NOMO-1 treated with dmso at 0.1 percent for 144 hours (cell line): ENCODE measurements at regions not wholly inside any gene's neighbourhood (a gene's known extent, or its start where the extent isn't known, plus 50 kb on each side); places are given as distances from the start of the nearest gene placed in this dataset.
"Not testable (repeated sequence)": the region's sequence is repeated elsewhere in the genome, so short reads cannot be mapped to it uniquely, and the experiment has no call there.

Experiments used
- DNase-seq: peaks from one replicate; lab custom pipeline; 2025; ENCODE audit not compliant: unreplicated experiment; lab: John Stamatoyannopoulos, UW

GRCh38 chr2:87196720-87197388 is 175.2 kb upstream of the PLGLB1 start:
- not testable (repeated sequence) for DNase-seq

- DNase-seq, result peak; percentile 21
These were observed 176.8 kb upstream of the PLGLB1 start for GRCh38 chr2:87198422-87198821.

GRCh38 chr2:87199228-87199627 is 177.6 kb upstream of the PLGLB1 start:
- DNase-seq, result not testable (repeated sequence)

GRCh38 chr2:87204569-87205147 is 183.0 kb upstream of the PLGLB1 start:
- DNase-seq, result not testable (repeated sequence)

GRCh38 chr2:87212938-87213337 is 191.3 kb upstream of the PLGLB1 start:
- DNase-seq, result not testable (repeated sequence)

GRCh38 chr2:87217005-87217404 is 195.4 kb upstream of the PLGLB1 start:
- not testable (repeated sequence) for DNase-seq

GRCh38 chr2:87217741-87218410 is 196.2 kb upstream of the PLGLB1 start:
- not testable (repeated sequence) for DNase-seq

- DNase-seq, result not testable (repeated sequence)
These were observed 199.0 kb upstream of the PLGLB1 start for GRCh38 chr2:87220651-87221050.

- DNase-seq, result not testable (repeated sequence)
These were observed 200.5 kb upstream of the PLGLB1 start for GRCh38 chr2:87222131-87222530.

- DNase-seq, result not testable (repeated sequence)
These were observed 202.2 kb upstream of the PLGLB1 start for GRCh38 chr2:87223873-87224272.

- DNase-seq, result not testable (repeated sequence)
These were observed 207.5 kb upstream of the PLGLB1 start for GRCh38 chr2:87229091-87229689.

GRCh38 chr2:87229964-87230363 is 208.3 kb upstream of the PLGLB1 start:
- not testable (repeated sequence) for DNase-seq

GRCh38 chr2:87235333-87235981 is 213.8 kb upstream of the PLGLB1 start:
- not testable (repeated sequence) for DNase-seq

GRCh38 chr2:87237570-87238336 is 216.1 kb upstream of the PLGLB1 start:
- DNase-seq, result not testable (repeated sequence)

- DNase-seq, result not testable (repeated sequence)
These were observed 218.0 kb upstream of the PLGLB1 start for GRCh38 chr2:87239558-87240215.

GRCh38 chr2:87246066-87246717 is 224.5 kb upstream of the PLGLB1 start:
- not testable (repeated sequence) for DNase-seq

GRCh38 chr2:87252046-87252445 is 230.4 kb upstream of the PLGLB1 start:
- not testable (repeated sequence) for DNase-seq

GRCh38 chr2:87254562-87254961 is 232.9 kb upstream of the PLGLB1 start:
- not testable (repeated sequence) for DNase-seq

- DNase-seq, result not testable (repeated sequence)
These were observed 233.8 kb upstream of the PLGLB1 start for GRCh38 chr2:87255410-87255809.
